ENCODE measurements at regions not wholly inside any gene's neighbourhood (a gene's known extent, or its start where the extent isn't known, plus 50 kb on each side); places are given as distances from the start of the nearest gene placed in this dataset.

GRCh38 chr10:93152136-93152535 lies 78.4 kb downstream of the CYP26A1 start:
- TF ChIP-seq GLI4 (tag by site-specific recombination; IDR thresholded peaks at IDR 0.05), result no peak
- no peak for TF ChIP-seq ZNF555 (tag by site-specific recombination; conservative IDR thresholded peaks at IDR 0.05)
- H3K27ac ChIP-seq (ENCODE audit: extremely low read depth, low read depth, low read length), result no peak overlapping the region
- H3K9me3 ChIP-seq (ENCODE audit: control insufficient read depth, insufficient read depth, low read depth, low read length), result no peaks in the 10 kb centered on the region
- no peaks in the 10 kb centered on the region for H3K36me3 ChIP-seq (ENCODE audit: control insufficient read depth in 2 of 2, insufficient read depth in 1 of 2, low read length in 2 of 2)
- CTCF ChIA-PET, result interaction anchor here (0.7 kb wide), 1 partner anchor 175 kb away, joined by 3 read pairs; no protein-coding TSS in a partner anchor
- H3K4me1 ChIP-seq (ENCODE audit: control insufficient read depth, insufficient read depth, low read length), result no peaks in the 10 kb centered on the region
- POLR2A ChIA-PET, result no interaction called here
- no peak overlapping the region for H3K4me3 ChIP-seq (ENCODE audit: low read depth, low read length)

GRCh38 chr10:93154531-93154930 lies 80.8 kb downstream of the CYP26A1 start:
- H3K4me3 ChIP-seq (ENCODE audit: low read depth, low read length), result no peak overlapping the region
- no peaks in the 10 kb centered on the region for H3K9me3 ChIP-seq (ENCODE audit: control insufficient read depth, insufficient read depth, low read depth, low read length)
- no peak for TF ChIP-seq ZNF350 (tag by site-specific recombination; IDR thresholded peaks at IDR 0.05)
- TF ChIP-seq WT1 (tag by site-specific recombination; IDR thresholded peaks at IDR 0.05), result no peak
- TF ChIP-seq PRDM2 (tag by site-specific recombination; IDR thresholded peaks at IDR 0.05; ENCODE audit: borderline replicate concordance), result no peak
- TF ChIP-seq ZNF18 (tag by site-specific recombination; IDR thresholded peaks at IDR 0.05), result no peak
- no peak for TF ChIP-seq KLF8 (tag by site-specific recombination; IDR thresholded peaks at IDR 0.05)
- TF ChIP-seq ZNF621 (tag by site-specific recombination; IDR thresholded peaks at IDR 0.05), result no peak
- TF ChIP-seq ZNF391 (tag by site-specific recombination; IDR thresholded peaks at IDR 0.05; ENCODE audit: borderline replicate concordance, low read depth), result no peak
- no peak for TF ChIP-seq ZNF580 (tag by site-specific recombination; IDR thresholded peaks at IDR 0.05)
- TF ChIP-seq ZNF311 (tag by site-specific recombination; IDR thresholded peaks at IDR 0.05; ENCODE audit: borderline replicate concordance), result no peak
- TF ChIP-seq ZNF433 (tag by site-specific recombination; IDR thresholded peaks at IDR 0.05; ENCODE audit: low read depth), result no peak
- TF ChIP-seq ZNF221 (tag by site-specific recombination; IDR thresholded peaks at IDR 0.05; ENCODE audit: borderline replicate concordance), result no peak
- no peak for TF ChIP-seq ZNF132 (tag by site-specific recombination; IDR thresholded peaks at IDR 0.05; ENCODE audit: borderline replicate concordance)
- TF ChIP-seq ZNF292 (tag by site-specific recombination; IDR thresholded peaks at IDR 0.05; ENCODE audit: borderline replicate concordance, low read depth), result no peak
- TF ChIP-seq ZBTB21 (tag by site-specific recombination; IDR thresholded peaks at IDR 0.05), result no peak
- TF ChIP-seq ZNF473 (tag by site-specific recombination; IDR thresholded peaks at IDR 0.05), result no peak
- no peak for TF ChIP-seq ZBTB7A (tag by site-specific recombination; IDR thresholded peaks at IDR 0.05; ENCODE audit: low read depth)
- H3K36me3 ChIP-seq (ENCODE audit: control insufficient read depth in 2 of 2, insufficient read depth in 1 of 2, low read length in 2 of 2), result no peaks in the 10 kb centered on the region
- CTCF ChIA-PET, result no interaction called here
- H3K4me1 ChIP-seq (ENCODE audit: control insufficient read depth, insufficient read depth, low read length), result no peaks in the 10 kb centered on the region
- POLR2A ChIA-PET, result no interaction called here
- H3K27ac ChIP-seq (ENCODE audit: extremely low read depth, low read depth, low read length), result no peak overlapping the region
